ENCODE measurements at regions not wholly inside any gene's neighbourhood (a gene's known extent, or its start where the extent isn't known, plus 50 kb on each side); places are given as distances from the start of the nearest gene placed in this dataset.

DNA sequence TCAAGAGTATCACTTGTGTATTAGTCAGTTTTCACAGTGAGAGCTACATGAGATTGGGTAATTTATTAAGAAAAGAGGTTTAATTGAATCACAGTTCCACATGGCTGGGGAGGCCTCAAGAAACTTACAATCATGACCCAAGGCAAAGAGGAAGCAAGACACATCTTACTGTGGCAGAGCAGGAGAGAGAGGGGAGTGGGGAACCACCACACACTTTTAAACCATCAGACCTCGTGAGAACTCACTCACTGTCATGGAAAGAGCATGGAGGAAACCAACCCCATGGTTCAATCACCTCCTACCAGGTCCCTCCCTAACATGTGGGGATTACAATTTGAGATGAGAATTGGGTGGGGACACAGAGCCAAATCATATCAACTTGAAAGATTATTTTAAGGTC lies 522.9 kb downstream of the FLRT2 start:
- TF ChIP-seq POLR2AphosphoS5 (IDR thresholded peaks at IDR 0.05; ENCODE audit: low read depth, low read length) (no peak), TAF1 (IDR thresholded peaks at IDR 0.05; ENCODE audit: borderline replicate concordance, insufficient read depth, low read length) (no peak), SIN3A (IDR thresholded peaks at IDR 0.05; ENCODE audit: borderline replicate concordance, insufficient read depth, low read length) (no peak), FOXP2 (optimal IDR thresholded peaks at IDR 0.05; ENCODE audit: borderline replicate concordance, extremely low read depth, extremely low read length, insufficient read depth) (no peak)
- TF ChIP-seq, protein P1, sequence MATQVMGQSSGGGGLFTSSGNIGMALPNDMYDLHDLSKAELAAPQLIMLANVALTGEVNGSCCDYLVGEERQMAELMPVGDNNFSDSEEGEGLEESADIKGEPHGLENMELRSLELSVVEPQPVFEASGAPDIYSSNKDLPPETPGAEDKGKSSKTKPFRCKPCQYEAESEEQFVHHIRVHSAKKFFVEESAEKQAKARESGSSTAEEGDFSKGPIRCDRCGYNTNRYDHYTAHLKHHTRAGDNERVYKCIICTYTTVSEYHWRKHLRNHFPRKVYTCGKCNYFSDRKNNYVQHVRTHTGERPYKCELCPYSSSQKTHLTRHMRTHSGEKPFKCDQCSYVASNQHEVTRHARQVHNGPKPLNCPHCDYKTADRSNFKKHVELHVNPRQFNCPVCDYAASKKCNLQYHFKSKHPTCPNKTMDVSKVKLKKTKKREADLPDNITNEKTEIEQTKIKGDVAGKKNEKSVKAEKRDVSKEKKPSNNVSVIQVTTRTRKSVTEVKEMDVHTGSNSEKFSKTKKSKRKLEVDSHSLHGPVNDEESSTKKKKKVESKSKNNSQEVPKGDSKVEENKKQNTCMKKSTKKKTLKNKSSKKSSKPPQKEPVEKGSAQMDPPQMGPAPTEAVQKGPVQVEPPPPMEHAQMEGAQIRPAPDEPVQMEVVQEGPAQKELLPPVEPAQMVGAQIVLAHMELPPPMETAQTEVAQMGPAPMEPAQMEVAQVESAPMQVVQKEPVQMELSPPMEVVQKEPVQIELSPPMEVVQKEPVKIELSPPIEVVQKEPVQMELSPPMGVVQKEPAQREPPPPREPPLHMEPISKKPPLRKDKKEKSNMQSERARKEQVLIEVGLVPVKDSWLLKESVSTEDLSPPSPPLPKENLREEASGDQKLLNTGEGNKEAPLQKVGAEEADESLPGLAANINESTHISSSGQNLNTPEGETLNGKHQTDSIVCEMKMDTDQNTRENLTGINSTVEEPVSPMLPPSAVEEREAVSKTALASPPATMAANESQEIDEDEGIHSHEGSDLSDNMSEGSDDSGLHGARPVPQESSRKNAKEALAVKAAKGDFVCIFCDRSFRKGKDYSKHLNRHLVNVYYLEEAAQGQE (IDR thresholded peaks at IDR 0.05; ENCODE audit: insufficient read depth in 1 of 2, low read depth in 2 of 2, low read length in 2 of 2) = no peak

DNA sequence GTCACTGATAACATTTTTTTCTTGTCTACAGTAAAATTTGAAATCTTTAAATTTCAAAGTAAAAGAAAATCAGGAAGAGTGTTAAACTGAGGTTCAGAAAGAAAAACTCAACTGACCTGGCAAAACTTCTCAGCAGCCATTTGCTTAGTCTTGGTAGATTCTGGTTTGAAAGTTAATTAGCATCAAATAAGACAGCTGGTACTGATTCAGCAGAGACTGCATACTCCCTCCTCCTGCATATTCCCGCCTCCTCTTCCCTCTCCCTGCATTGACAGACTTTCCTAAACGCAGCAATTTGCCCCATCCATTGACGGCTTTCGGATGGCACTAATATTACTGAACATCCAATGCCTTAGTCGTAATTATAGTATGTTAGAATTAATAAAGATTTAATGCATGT lies 520.8 kb downstream of the FLRT2 start:
- no peak for TF ChIP-seq FOXP2 (optimal IDR thresholded peaks at IDR 0.05; ENCODE audit: borderline replicate concordance, extremely low read depth, extremely low read length, insufficient read depth)
- TF ChIP-seq, protein P1 (IDR thresholded peaks at IDR 0.05; ENCODE audit: insufficient read depth in 1 of 2, low read depth in 2 of 2, low read length in 2 of 2) = no peak
- TF ChIP-seq TAF1 (IDR thresholded peaks at IDR 0.05; ENCODE audit: borderline replicate concordance, insufficient read depth, low read length) = no peak
- TF ChIP-seq POLR2AphosphoS5 (IDR thresholded peaks at IDR 0.05; ENCODE audit: low read depth, low read length) = no peak
- no peak for TF ChIP-seq SIN3A (IDR thresholded peaks at IDR 0.05; ENCODE audit: borderline replicate concordance, insufficient read depth, low read length)

DNA sequence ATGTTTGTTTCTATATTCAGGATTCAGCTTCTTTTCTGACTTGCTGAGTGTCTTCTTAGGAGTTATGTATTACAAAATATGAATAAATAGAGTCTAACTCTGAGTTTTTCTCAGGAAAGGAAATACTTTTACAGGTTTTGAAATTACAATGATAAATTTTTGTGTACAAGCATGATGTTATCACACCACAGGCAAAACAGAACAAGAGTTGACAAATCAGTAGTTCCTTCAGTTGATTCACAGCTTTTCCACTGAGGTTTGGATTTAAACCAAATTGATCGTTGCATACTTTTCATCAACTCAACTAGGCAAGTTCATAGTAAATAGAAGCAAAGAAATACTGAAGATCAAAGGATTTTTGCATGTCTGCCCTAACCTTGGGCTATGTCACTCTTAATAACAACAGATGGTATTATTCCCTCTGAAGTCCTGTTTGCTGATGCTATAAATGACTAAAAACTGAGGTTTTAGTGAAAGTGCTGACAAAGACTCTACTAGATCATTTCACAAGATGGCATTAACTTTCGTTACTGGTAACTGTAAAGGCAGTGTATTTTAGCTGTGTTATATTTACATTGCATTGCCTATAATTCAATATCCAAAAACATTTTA lies 520.2 kb downstream of the FLRT2 start:
- no peak for TF ChIP-seq SIN3A (IDR thresholded peaks at IDR 0.05; ENCODE audit: borderline replicate concordance, insufficient read depth, low read length)
- TF ChIP-seq FOXP2 (optimal IDR thresholded peaks at IDR 0.05; ENCODE audit: borderline replicate concordance, extremely low read depth, extremely low read length, insufficient read depth) = no peak
- TF ChIP-seq, protein P1 (IDR thresholded peaks at IDR 0.05; ENCODE audit: insufficient read depth in 1 of 2, low read depth in 2 of 2, low read length in 2 of 2) = no peak
- TF ChIP-seq POLR2AphosphoS5 (IDR thresholded peaks at IDR 0.05; ENCODE audit: low read depth, low read length) = no peak
- no peak for TF ChIP-seq TAF1 (IDR thresholded peaks at IDR 0.05; ENCODE audit: borderline replicate concordance, insufficient read depth, low read length)

DNA sequence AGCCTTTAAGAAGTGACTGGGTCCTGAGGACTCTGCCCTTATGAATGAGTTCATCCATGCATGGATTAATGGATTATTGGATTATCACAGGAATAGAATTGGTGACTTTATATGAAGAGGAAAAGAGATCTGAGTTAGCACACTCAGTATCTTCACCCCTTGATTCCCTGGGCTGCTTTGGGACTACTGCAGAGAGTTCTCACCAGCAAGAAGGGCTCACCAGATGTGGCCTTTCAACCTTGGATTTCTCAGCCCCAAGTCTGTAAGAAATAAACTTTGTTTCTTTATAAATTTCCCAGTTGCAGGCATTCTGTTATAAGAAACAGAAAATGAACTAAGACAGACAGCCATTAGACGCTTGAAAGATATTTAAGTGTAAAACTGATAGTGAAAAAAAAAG lies 509.2 kb downstream of the FLRT2 start:
- TF ChIP-seq SIN3A (IDR thresholded peaks at IDR 0.05; ENCODE audit: borderline replicate concordance, insufficient read depth, low read length) (no peak), FOXP2 (optimal IDR thresholded peaks at IDR 0.05; ENCODE audit: borderline replicate concordance, extremely low read depth, extremely low read length, insufficient read depth) (no peak), TAF1 (IDR thresholded peaks at IDR 0.05; ENCODE audit: borderline replicate concordance, insufficient read depth, low read length) (no peak), POLR2AphosphoS5 (IDR thresholded peaks at IDR 0.05; ENCODE audit: low read depth, low read length) (no peak)
- TF ChIP-seq, protein P1 (IDR thresholded peaks at IDR 0.05; ENCODE audit: insufficient read depth in 1 of 2, low read depth in 2 of 2, low read length in 2 of 2) = no peak

Measured in PFSK-1 (cell line).